Stimulated activated CD8-positive, alpha-beta memory T cell treated with anti-CD3 and anti-CD28 coated beads, Interleukin-4, amount 100 ng/mL, for 1 hour (primary cell): ENCODE measurements at regions not wholly inside any gene's neighbourhood (a gene's known extent, or its start where the extent isn't known, plus 50 kb on each side); places are given as distances from the start of the nearest gene placed in this dataset.
"Not testable (repeated sequence)": the region's sequence is repeated elsewhere in the genome, so short reads cannot be mapped to it uniquely, and the experiment has no call there.

ENCODE experiments used
- DNase-seq, 2 donors: peaks; one replicate each; pipeline ENCODE4 v3.0.0-alpha.2; 2020; ENCODE audit warnings: low read depth in 2 of 2, low spot score in 1 of 2

- no peak for DNase-seq
Measured at GRCh38 chr10:78207216-78207615, 173.6 kb downstream of the RPS24 start.

- DNase-seq: no peak
Measured at GRCh38 chr10:78207776-78208175, 174.1 kb downstream of the RPS24 start.

GRCh38 chr10:78209970-78210369, 176.3 kb downstream of the RPS24 start:
- no peak for DNase-seq

- no peak for DNase-seq
Measured at GRCh38 chr10:78210548-78210947, 176.9 kb downstream of the RPS24 start.

GRCh38 chr10:78210976-78211375, 177.3 kb downstream of the RPS24 start:
- no peak for DNase-seq

- no peak for DNase-seq
Measured at GRCh38 chr10:78211561-78212051, 177.9 kb downstream of the RPS24 start.

- no peak for DNase-seq
Measured at GRCh38 chr10:78212060-78212785, 178.6 kb downstream of the RPS24 start.

- DNase-seq: no peak
Measured at GRCh38 chr10:78212786-78213175, 179.1 kb downstream of the RPS24 start.

GRCh38 chr10:78214955-78215354, 181.3 kb downstream of the RPS24 start:
- DNase-seq: no peak

- no peak for DNase-seq
Measured at GRCh38 chr10:78215645-78216044, 182.0 kb downstream of the RPS24 start.

GRCh38 chr10:78217336-78217735, 183.7 kb downstream of the RPS24 start:
- no peak for DNase-seq

- DNase-seq: no peak
Measured at GRCh38 chr10:78218798-78219490, 185.3 kb downstream of the RPS24 start.

- not testable (repeated sequence) for DNase-seq
Measured at GRCh38 chr10:78219568-78219967, 185.9 kb downstream of the RPS24 start.

- DNase-seq: no peak
Measured at GRCh38 chr10:78220781-78221180, 187.1 kb downstream of the RPS24 start.

GRCh38 chr10:78222096-78222790, 188.6 kb downstream of the RPS24 start:
- DNase-seq: no peak

GRCh38 chr10:78223088-78223487, 189.4 kb downstream of the RPS24 start:
- no peak for DNase-seq

- DNase-seq: no peak
Measured at GRCh38 chr10:78224602-78225001, 190.9 kb downstream of the RPS24 start.

- no peak for DNase-seq
Measured at GRCh38 chr10:78225594-78225993, 191.9 kb downstream of the RPS24 start.

GRCh38 chr10:78229489-78229888, 195.8 kb downstream of the RPS24 start:
- no peak for DNase-seq

GRCh38 chr10:78229950-78230675, 196.4 kb downstream of the RPS24 start:
- DNase-seq: no peak

- no peak for DNase-seq
Measured at GRCh38 chr10:78231327-78231726, 197.7 kb downstream of the RPS24 start.
